HG02852 (cell line): ENCODE measurements at regions not wholly inside any gene's neighbourhood (a gene's known extent, or its start where the extent isn't known, plus 50 kb on each side); places are given as distances from the start of the nearest gene placed in this dataset.

Experiments
- ATAC-seq: cut with Tn5 transposase; IDR thresholded peaks from one replicate; pipeline ENCODE4 v1.9.1; 2021; ENCODE audit warnings: mild to moderate bottlenecking, moderate library complexity; ENCODE audit not compliant: unreplicated experiment

- ATAC-seq, result no peak
These were observed 1072.8 kb upstream of the TMEM132C start for GRCh38 chr12:127194176-127194575.

- ATAC-seq, result no peak
These were observed 1061.0 kb upstream of the TMEM132C start for GRCh38 chr12:127205781-127206555.

- ATAC-seq, result no peak
These were observed 1057.7 kb upstream of the TMEM132C start for GRCh38 chr12:127209318-127209717.

GRCh38 chr12:127214186-127214585, 1052.8 kb upstream of the TMEM132C start:
- no peak for ATAC-seq

GRCh38 chr12:127223011-127223410, 1044.0 kb upstream of the TMEM132C start:
- ATAC-seq, result no peak

GRCh38 chr12:127223731-127224130, 1043.2 kb upstream of the TMEM132C start:
- no peak for ATAC-seq

- no peak for ATAC-seq
These were observed 1036.1 kb upstream of the TMEM132C start for GRCh38 chr12:127230843-127231260.

GRCh38 chr12:127231371-127231770, 1035.6 kb upstream of the TMEM132C start:
- ATAC-seq, result no peak

GRCh38 chr12:127233016-127233415, 1034.0 kb upstream of the TMEM132C start:
- no peak for ATAC-seq

- ATAC-seq, result no peak
These were observed 1031.2 kb upstream of the TMEM132C start for GRCh38 chr12:127235761-127236160.

GRCh38 chr12:127236491-127236890, 1030.5 kb upstream of the TMEM132C start:
- no peak for ATAC-seq

GRCh38 chr12:127237151-127237550, 1029.8 kb upstream of the TMEM132C start:
- no peak for ATAC-seq

- no peak for ATAC-seq
These were observed 1028.9 kb upstream of the TMEM132C start for GRCh38 chr12:127238107-127238506.

- no peak for ATAC-seq
These were observed 1027.2 kb upstream of the TMEM132C start for GRCh38 chr12:127239781-127240180.

- no peak for ATAC-seq
These were observed 1026.6 kb upstream of the TMEM132C start for GRCh38 chr12:127240249-127240929.

- ATAC-seq, result no peak
These were observed 1025.7 kb upstream of the TMEM132C start for GRCh38 chr12:127241072-127241817.

GRCh38 chr12:127245009-127245408, 1022.0 kb upstream of the TMEM132C start:
- ATAC-seq, result no peak

- no peak for ATAC-seq
These were observed 1021.5 kb upstream of the TMEM132C start for GRCh38 chr12:127245437-127245836.

- no peak for ATAC-seq
These were observed 1019.0 kb upstream of the TMEM132C start for GRCh38 chr12:127247937-127248336.

- no peak for ATAC-seq
These were observed 1017.5 kb upstream of the TMEM132C start for GRCh38 chr12:127249428-127249827.

GRCh38 chr12:127253797-127254327, 1013.1 kb upstream of the TMEM132C start:
- ATAC-seq, result no peak
